ENCODE measurements at regions not wholly inside any gene's neighbourhood (a gene's known extent, or its start where the extent isn't known, plus 50 kb on each side); places are given as distances from the start of the nearest gene placed in this dataset.

DNA sequence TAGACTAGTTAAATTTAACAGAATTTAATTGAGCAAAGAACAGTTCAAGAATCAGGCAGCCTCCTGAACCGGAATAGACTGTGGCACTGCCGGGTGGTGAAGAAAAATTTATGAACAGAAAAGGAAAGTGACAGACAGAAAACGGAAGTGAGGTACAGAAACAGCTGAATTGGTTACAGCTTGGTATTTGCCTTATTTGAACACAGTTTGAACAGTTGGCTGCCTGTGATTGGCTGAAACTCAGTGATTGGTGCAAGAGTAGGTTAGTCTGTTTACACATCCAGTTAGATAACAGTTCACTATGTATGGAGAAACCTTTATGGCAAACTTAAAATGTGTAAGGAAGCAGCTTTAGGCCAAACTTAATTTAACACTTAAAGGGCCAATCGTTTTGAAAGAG lies 116.0 kb upstream of the CITED2 start:
- TF ChIP-seq, protein P1, sequence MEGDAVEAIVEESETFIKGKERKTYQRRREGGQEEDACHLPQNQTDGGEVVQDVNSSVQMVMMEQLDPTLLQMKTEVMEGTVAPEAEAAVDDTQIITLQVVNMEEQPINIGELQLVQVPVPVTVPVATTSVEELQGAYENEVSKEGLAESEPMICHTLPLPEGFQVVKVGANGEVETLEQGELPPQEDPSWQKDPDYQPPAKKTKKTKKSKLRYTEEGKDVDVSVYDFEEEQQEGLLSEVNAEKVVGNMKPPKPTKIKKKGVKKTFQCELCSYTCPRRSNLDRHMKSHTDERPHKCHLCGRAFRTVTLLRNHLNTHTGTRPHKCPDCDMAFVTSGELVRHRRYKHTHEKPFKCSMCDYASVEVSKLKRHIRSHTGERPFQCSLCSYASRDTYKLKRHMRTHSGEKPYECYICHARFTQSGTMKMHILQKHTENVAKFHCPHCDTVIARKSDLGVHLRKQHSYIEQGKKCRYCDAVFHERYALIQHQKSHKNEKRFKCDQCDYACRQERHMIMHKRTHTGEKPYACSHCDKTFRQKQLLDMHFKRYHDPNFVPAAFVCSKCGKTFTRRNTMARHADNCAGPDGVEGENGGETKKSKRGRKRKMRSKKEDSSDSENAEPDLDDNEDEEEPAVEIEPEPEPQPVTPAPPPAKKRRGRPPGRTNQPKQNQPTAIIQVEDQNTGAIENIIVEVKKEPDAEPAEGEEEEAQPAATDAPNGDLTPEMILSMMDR (IDR thresholded peaks at IDR 0.05; ENCODE audit: poor library complexity) = no peak
- TF ChIP-seq EZH2phosphoT487 (IDR thresholded peaks at IDR 0.05; ENCODE audit: low read depth, severe bottlenecking, unreplicated experiment) (no peak), EZH2 (IDR thresholded peaks at IDR 0.05; ENCODE audit: borderline replicate concordance) (no peak)

All from hepatocyte (in vitro differentiated cells).